Endothelial cell of umbilical vein (primary cell): ENCODE measurements at regions not wholly inside any gene's neighbourhood (a gene's known extent, or its start where the extent isn't known, plus 50 kb on each side); places are given as distances from the start of the nearest gene placed in this dataset.

ENCODE experiments used
- CTCF ChIP-seq, 2 donors: IDR thresholded peaks; 1 replicate in 1 of 2; 2 replicates in 1 of 2; pipeline ENCODE4 v1.5.1; 2011; ENCODE audit warnings: low read length in 2 of 2, mild to moderate bottlenecking in 2 of 2, moderate library complexity in 2 of 2, control low read depth in 1 of 2, inconsistent platforms in 1 of 2, low read depth in 1 of 2; ENCODE audit not compliant: insufficient read depth in 1 of 2; ENCODE audit errors: extremely low read depth in 1 of 2
- GATA2 ChIP-seq: IDR thresholded peaks from 2 replicates; pipeline ENCODE4 v1.7.0; 2011; ENCODE audit warnings: low read depth, mild to moderate bottlenecking, moderate library complexity, mixed read lengths, low read length; ENCODE audit not compliant: insufficient read length, insufficient read depth
- JUN ChIP-seq: IDR thresholded peaks from 2 replicates; pipeline ENCODE4 v1.6.1; 2011; ENCODE audit warnings: borderline replicate concordance, low read depth; ENCODE audit not compliant: insufficient read length, insufficient read depth
- MAX ChIP-seq: IDR thresholded peaks from 2 replicates; pipeline ENCODE4 v1.6.1; 2011; ENCODE audit not compliant: insufficient read depth, insufficient read length
- POLR2A ChIP-seq: IDR thresholded peaks from 2 replicates; pipeline ENCODE4 v1.6.1; 2012; ENCODE audit warnings: low read depth, mild to moderate bottlenecking, control low read depth, low read length
- POLR2AphosphoS5 ChIP-seq: IDR thresholded peaks from 2 replicates; pipeline ENCODE4 v1.6.1; 2012; ENCODE audit warnings: low read depth, mild to moderate bottlenecking, control low read depth, low read length, moderate library complexity; ENCODE audit not compliant: insufficient read depth

GRCh38 chr3:137610723-137611122, 153.4 kb upstream of the SOX14 start:
- TF ChIP-seq JUN = no peak
- TF ChIP-seq CTCF (IDR thresholded peaks at IDR 0.05; ENCODE audit: extremely low read depth in 1 of 2, insufficient read depth in 1 of 2, low read depth in 1 of 2, low read length in 2 of 2) = no peak
- no peak for TF ChIP-seq MAX
- no peak for TF ChIP-seq GATA2
- TF ChIP-seq POLR2AphosphoS5 = no peak
- no peak for TF ChIP-seq POLR2A
